ENCODE measurements at regions not wholly inside any gene's neighbourhood (a gene's known extent, or its start where the extent isn't known, plus 50 kb on each side); places are given as distances from the start of the nearest gene placed in this dataset.
"Not testable (repeated sequence)": the region's sequence is repeated elsewhere in the genome, so short reads cannot be mapped to it uniquely, and the experiment has no call there.

DNA sequence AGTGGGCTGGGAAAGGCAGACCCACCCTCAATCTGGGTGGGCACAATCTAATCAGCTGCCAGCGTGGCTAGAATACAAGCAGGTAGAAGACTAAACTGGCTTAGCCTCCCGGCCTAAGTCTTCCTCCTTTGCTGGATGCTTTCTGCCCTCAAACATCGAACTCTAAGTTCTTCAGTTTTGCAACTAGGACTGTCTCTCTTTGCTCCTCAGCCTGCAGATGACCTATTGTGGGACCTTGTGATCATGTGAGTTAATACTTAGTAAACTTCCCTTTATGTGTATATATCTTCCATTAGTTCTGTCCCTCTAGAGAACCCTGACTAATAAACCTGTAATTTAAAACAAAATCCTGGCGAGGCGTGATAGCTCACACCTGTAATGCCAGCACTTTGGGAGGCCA is 51.8 kb upstream of the SLC39A8 start:
- not testable (repeated sequence) for ATAC-seq

- no peak for ATAC-seq
These were observed 53.7 kb upstream of the SLC39A8 start for GRCh38 chr4:102399021-102399420.

- ATAC-seq, result no peak
These were observed 55.6 kb upstream of the SLC39A8 start for GRCh38 chr4:102400898-102401297.

- no peak for ATAC-seq
These were observed 56.9 kb upstream of the SLC39A8 start for GRCh38 chr4:102402223-102402622.

GRCh38 chr4:102403116-102403515 is 57.8 kb upstream of the SLC39A8 start:
- no peak for ATAC-seq

DNA sequence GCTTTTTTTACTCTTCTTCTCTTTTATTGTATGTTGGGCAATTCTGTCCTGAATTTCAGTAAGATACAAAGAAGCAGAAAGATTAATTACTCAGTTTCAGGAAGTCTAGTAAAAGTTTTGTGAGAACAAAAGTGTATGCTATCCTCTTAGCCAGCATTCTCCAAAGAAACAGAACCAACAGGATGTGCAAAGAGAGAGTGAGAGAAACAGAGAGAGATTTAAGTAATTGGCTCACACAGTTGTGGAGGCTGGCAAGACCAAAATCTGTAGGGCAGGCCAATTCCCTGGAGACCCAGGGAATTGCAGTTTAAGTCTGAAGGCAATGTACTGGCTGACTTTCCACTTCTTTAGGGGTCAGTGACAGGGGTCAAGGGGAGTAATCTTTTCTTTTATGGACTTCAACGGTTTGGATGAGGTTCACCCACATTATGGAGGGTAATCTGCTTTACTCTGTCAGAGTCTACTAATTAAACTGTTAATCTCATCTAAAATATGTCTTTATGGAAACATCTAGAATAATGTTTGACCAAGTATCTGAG is 59.2 kb upstream of the SLC39A8 start:
- ATAC-seq, result no peak

DNA sequence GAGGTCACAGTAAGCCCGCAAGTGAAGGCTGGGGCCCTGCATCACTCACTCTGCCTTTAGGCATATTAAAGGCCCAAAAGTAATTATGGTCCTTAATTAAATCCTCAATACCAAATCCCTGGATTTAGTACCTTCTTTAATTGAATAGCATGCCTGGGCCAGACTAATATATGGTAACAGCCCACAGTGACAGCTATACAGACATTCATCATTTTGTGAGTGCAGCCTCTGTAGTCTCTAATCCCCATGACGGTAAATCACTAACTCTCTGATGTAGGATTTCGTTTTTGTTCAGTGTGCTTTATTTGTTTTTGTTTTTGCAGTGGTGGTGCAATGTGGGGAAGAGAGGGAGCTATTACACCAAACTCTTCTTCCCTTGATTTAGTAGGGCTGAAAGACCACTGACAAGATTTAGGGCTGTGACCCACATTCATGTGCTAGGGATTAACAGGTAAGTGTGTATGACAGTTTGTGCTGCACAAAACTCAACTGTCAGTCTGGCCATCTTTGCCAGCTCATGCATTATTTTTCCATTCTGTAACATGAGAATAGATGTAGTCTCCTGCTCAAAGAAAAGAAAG is 60.6 kb upstream of the SLC39A8 start:
- no peak for ATAC-seq

DNA sequence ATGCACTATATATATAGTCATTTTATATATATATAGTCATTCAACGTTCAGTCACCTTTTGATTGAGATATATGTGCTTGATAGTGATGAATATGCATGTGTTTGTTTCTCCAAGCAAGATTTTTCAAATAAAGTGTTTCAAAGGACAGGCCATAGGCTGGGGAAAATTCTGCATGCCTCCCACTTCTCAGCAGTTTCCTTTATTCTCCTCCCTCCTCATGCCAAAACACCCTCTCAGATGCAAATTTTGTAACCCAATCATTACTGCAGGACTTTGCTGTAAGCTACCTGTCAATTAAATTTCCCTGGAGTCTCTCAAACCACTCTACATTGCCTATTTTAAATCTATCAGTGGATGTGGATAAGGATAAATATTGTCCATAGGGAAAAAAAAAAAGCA is 65.6 kb upstream of the SLC39A8 start:
- not testable (repeated sequence) for ATAC-seq

GRCh38 chr4:102411408-102411807 is 66.1 kb upstream of the SLC39A8 start:
- ATAC-seq, result no peak

DNA sequence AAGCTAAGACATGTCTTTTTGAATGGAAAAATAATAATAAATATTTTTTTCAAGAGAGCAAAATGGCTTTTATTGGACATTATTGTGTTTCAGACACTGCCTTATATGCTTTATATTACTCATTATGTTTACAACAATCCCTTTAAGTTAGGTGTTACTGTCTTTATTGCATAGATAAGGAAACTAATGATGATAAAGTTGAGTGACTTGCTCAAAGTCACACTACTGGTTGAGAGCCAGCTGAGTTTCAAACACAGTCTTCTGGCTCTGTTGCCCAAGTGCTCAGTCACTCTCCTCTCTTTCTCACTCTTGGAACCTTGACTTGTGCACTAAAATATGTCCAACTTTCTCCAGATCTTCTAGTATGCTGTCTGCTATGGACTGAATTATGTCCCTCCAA is 71.5 kb upstream of the SLC39A8 start:
- ATAC-seq, result no peak

DNA sequence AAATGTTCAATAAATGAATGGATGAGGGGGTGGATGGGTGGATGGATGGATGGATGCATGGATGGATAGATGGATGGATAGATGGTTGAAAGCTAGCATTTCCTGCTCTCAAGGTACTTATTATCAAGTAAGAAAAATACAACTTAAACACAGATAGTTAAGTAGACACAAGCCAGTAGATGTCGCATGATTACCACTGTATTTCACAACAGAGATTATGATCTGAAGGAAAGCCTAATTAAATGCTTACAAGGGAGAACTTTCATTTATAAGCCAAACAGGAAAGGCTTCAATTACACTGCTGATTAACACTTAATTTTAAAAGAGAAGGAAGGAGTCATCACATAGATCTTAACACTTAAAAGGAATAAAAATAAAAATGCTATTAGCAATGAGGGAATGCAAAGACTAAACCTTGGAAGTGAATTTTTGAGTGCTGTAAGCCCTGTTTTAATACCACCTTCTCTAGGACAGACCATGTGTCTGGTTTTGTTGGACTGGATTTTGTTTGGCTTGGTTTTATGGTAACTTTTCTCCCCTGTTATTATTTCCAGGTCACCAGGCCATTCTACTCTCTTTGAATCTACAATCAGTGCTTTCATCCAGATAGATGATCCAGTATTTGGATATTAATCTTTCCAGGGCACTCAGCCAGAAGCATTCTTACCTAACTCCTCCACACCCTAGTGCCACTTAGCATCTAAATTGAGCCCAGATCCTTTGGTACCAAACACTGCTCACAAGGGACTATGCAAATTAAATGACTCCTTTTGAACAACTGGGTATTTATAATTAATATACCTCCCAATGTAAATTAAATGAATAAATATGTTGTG is 75.5 kb upstream of the SLC39A8 start:
- ATAC-seq, result no peak

GRCh38 chr4:102422843-102423242 is 77.6 kb upstream of the SLC39A8 start:
- no peak for ATAC-seq

GRCh38 chr4:102423375-102423774 is 77.8 kb upstream of the NFKB1 start:
- ATAC-seq, result no peak

GRCh38 chr4:102427371-102427998 is 73.7 kb upstream of the NFKB1 start:
- ATAC-seq, result no peak

DNA sequence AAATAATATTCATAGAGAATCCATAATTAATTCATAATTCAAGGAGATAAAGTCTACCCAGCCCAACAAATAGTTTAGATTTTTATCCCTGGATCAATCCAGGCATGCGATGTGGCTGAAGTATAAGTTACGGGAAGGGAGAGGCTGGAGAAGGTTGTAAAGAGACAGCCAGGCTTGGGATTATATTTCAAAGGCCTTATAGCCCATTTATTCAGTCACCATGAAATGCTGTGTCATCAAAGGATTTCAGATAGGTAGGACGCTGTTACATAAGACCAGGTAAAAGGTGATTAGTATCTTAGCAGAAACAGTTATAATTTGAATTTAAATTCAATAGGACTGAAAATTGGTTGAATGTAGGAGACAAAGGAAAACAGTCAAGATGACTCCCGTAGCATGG is 73.0 kb upstream of the NFKB1 start:
- no peak for ATAC-seq

DNA sequence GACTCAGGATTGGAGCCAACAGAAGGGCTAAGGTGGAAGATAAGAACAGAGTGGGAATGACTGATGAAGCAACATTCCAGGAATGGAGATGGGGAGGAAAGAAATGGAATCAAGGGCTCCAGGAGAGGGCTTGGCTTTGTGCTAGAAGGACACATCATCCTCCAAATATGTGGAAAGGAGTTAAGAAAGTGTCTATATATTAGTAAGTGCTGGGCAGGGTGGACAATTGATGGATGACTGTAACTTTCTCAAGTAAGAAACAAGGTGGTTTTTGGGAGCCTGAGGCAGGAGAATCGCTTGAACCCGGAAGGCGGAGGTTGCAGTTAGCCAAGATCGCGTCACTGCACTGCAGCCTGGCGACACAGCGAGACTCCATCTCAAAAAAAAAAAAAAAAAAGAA is 71.6 kb upstream of the NFKB1 start:
- no peak for ATAC-seq

GRCh38 chr4:102430461-102430910 is 70.7 kb upstream of the NFKB1 start:
- no peak for ATAC-seq

GRCh38 chr4:102431608-102431961 is 69.6 kb upstream of the NFKB1 start:
- no peak for ATAC-seq

DNA sequence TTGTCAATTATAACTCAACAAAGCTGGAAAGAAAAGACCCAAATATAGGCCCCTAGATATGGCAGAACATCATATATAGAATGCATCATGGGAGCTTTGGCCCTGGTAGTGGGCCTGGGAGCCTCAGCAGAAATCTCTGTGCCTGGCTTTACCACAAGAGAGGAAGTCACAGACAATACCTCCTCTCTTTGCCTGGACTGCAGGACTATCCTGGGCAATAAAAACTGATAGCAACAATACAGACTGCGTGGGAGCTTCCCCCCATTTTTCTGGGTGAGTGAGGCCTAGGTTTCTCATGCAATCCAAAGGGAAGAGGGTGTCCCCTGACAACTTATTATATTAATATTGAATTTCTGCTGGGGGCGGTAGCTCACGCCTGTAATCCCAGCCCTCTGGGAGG is 64.0 kb upstream of the NFKB1 start:
- no peak for ATAC-seq

- no peak for ATAC-seq
These were observed 62.5 kb upstream of the NFKB1 start for GRCh38 chr4:102438396-102439235.

DNA sequence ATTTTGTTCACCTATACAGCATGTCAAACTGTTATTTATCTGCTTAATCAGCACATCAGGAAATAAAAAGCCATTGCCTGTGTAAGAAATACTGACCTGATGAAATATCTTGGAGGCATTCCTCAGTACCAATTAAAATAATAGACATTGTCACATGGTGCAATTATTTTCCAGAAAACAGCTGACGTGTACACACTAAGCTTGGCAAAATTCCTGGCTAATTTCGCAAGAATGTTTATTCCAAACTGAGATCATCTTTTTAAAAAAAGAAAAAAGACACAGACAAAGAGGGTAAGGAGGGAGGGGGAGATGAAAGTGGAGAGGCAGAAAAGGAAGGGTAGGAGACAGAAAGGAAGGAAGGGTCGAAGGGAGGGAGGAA is 61.9 kb upstream of the NFKB1 start:
- ATAC-seq, result no peak

GRCh38 chr4:102439812-102440211 is 61.3 kb upstream of the NFKB1 start:
- ATAC-seq, result no peak

DNA sequence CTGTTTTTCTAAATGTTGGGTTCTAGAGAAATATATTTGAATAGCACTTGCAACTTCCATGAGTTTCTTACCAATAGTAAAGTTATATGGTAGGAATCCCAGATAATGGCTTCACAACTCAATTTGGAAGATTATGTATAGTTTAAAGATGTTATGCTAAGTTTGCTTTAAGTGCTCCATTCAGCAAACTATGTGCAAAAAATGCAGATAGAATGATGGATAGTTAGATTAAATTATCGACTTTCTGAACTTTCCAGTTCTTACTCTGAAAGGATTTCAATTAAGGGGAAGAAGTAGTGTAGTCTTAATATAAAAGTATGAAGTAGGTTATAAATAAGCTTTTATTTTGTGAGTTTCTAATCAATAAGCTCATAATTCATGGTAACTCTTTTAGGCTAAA is 60.7 kb upstream of the NFKB1 start:
- ATAC-seq, result no peak
